A549 (cell line): ENCODE measurements at regions not wholly inside any gene's neighbourhood (a gene's known extent, or its start where the extent isn't known, plus 50 kb on each side); places are given as distances from the start of the nearest gene placed in this dataset.

Experiments used
- CTCF ChIP-seq: fragments of >200 bp; sonication (Bioruptor Twin); formaldehyde crosslinking; IDR thresholded peaks from 3 replicates; pipeline ENCODE4 v1.5.1; 2016
- KDM5A ChIP-seq: fragments of 200-600 bp; sonication (generic); IDR thresholded peaks from 2 replicates; pipeline ENCODE4 v1.6.1; 2016; ENCODE audit warnings: antibody characterized with exemption, mild to moderate bottlenecking

GRCh38 chr1:59062743-59063142 is 234.2 kb upstream of the FGGY start:
- TF ChIP-seq KDM5A: no peak
- TF ChIP-seq CTCF: no peak
